SU-DHL-6 (cell line): ENCODE measurements at regions not wholly inside any gene's neighbourhood (a gene's known extent, or its start where the extent isn't known, plus 50 kb on each side); places are given as distances from the start of the nearest gene placed in this dataset.

ENCODE experiments used
- H2AFZ ChIP-seq: fragments of 200-600 bp; sonication (generic); 2 replicates; pipeline ENCODE4 v1.6.1; 2014; ENCODE audit warnings: low read depth, mild to moderate bottlenecking, moderate library complexity, mixed read lengths, antibody characterized with exemption, low read length; ENCODE audit not compliant: severe bottlenecking
- H3F3A ChIP-seq: fragments of 200-600 bp; shearing (Covaris generic); 2 replicates; pipeline ENCODE4 v1.6.0; 2016; ENCODE audit warnings: antibody characterized with exemption, mild to moderate bottlenecking; ENCODE audit not compliant: insufficient read depth
- H3K27ac ChIP-seq: fragments of 200-600 bp; sonication (generic); 2 replicates; pipeline ENCODE4 v1.5.1; 2016; ENCODE audit warnings: low read depth, mild to moderate bottlenecking, low read length, moderate library complexity, mixed read lengths
- H3K27me3 ChIP-seq: fragments of 200-600 bp; sonication (generic), shearing (Covaris generic); 2 replicates; pipeline ENCODE4 v1.6.0; 2014; ENCODE audit warnings: mild to moderate bottlenecking, low read length
- H3K36me3 ChIP-seq: fragments of 200-600 bp; sonication (generic); 2 replicates; pipeline ENCODE4 v1.6.1; 2014; ENCODE audit warnings: mild to moderate bottlenecking, low read length, mixed read lengths
- H3K4me2 ChIP-seq: fragments of 300-600, 200-600 bp; shearing (Covaris generic), sonication (generic); 2 replicates; pipeline ENCODE4 v1.6.0; 2014; ENCODE audit warnings: low read length, low read depth, mild to moderate bottlenecking; ENCODE audit not compliant: poor library complexity, severe bottlenecking
- H3K4me3 ChIP-seq: fragments of 200-600 bp; sonication (generic); 2 replicates; pipeline ENCODE4 v1.5.1; 2014; ENCODE audit warnings: antibody characterized with exemption, low read length, mild to moderate bottlenecking, mixed read lengths; ENCODE audit not compliant: insufficient read depth, poor library complexity, severe bottlenecking
- H3K79me2 ChIP-seq: fragments of 200-600 bp; sonication (generic); 2 replicates; pipeline ENCODE4 v1.6.1; 2014; ENCODE audit warnings: mild to moderate bottlenecking, low read length, moderate library complexity; ENCODE audit not compliant: insufficient read depth
- H3K9ac ChIP-seq: fragments of 200-600 bp; sonication (generic); 2 replicates; pipeline ENCODE4 v1.7.0; 2014; ENCODE audit warnings: mild to moderate bottlenecking, low read length
- H3K9me2 ChIP-seq: fragments of 200-600 bp; sonication (generic); replicated peaks from 2 replicates; pipeline ENCODE4 v1.6.1; 2014; ENCODE audit warnings: low read length; ENCODE audit not compliant: insufficient read depth
- H3K9me3 ChIP-seq: fragments of 200-600 bp; sonication (generic); 2 replicates; pipeline ENCODE4 v1.6.1; 2014; ENCODE audit warnings: low read length, mixed read lengths; ENCODE audit not compliant: insufficient read depth
- H4K20me1 ChIP-seq: fragments of 200-600 bp; sonication (generic); 2 replicates; pipeline ENCODE4 v1.6.1; 2014; ENCODE audit warnings: low read depth, mild to moderate bottlenecking, antibody characterized with exemption, low read length, moderate library complexity, mixed read lengths
- CTCF ChIP-seq: fragments of 200-600 bp; sonication (generic); IDR thresholded peaks from one replicate; pipeline ENCODE4 v1.5.1; 2017; ENCODE audit warnings: antibody characterized with exemption, mild to moderate bottlenecking, low read length, moderate library complexity; ENCODE audit not compliant: insufficient read depth, poor library complexity, severe bottlenecking
- EZH2phosphoT487 ChIP-seq: fragments of 200-600 bp; sonication (generic), shearing (Covaris generic); conservative IDR thresholded peaks from 2 replicates; pipeline ENCODE4 v1.6.1; 2018; ENCODE audit warnings: mild to moderate bottlenecking, antibody characterized with exemption, low read length, moderate library complexity, mixed read lengths

- H3K79me2 ChIP-seq, result no peaks in the 10 kb centered on the region
- 0 out of 2 replicates have a peak, but pooled peaks cover 4% of the 10 kb centered on the region for H4K20me1 ChIP-seq
- no peaks in the 10 kb centered on the region for H3F3A ChIP-seq
- no peaks in the 10 kb centered on the region for H3K27me3 ChIP-seq
- no peak for TF ChIP-seq EZH2phosphoT487
- TF ChIP-seq CTCF, result no peak
- no peak overlapping the region for H2AFZ ChIP-seq
- no peak overlapping the region for H3K4me2 ChIP-seq
- no peaks in the 10 kb centered on the region for H3K9me3 ChIP-seq
- H3K4me3 ChIP-seq, result no peak overlapping the region
- no peak overlapping the region for H3K27ac ChIP-seq
- H3K36me3 ChIP-seq, result no peaks in the 10 kb centered on the region
- no peaks in the 10 kb centered on the region for H3K9me2 ChIP-seq
- no peak overlapping the region for H3K9ac ChIP-seq
Measured at GRCh38 chr6:115770851-115771250, 289.8 kb downstream of the FRK start.

GRCh38 chr6:115768500-115768899 lies 292.2 kb downstream of the FRK start:
- Histone ChIP-seq H3K9ac (no peak overlapping the region), H3K9me3 (no peaks in the 10 kb centered on the region), H3K9me2 (no peaks in the 10 kb centered on the region), H3K36me3 (no peaks in the 10 kb centered on the region), H3F3A (no peaks in the 10 kb centered on the region), H3K4me3 (no peak overlapping the region), H3K4me2 (no peak overlapping the region), H2AFZ (no peak overlapping the region), H3K27ac (no peak overlapping the region), H4K20me1 (no peaks in the 10 kb centered on the region), H3K79me2 (no peaks in the 10 kb centered on the region), H3K27me3 (no peaks in the 10 kb centered on the region)
- TF ChIP-seq EZH2phosphoT487 (no peak), CTCF (no peak)

- Histone ChIP-seq H3K27ac (no peak overlapping the region), H3K27me3 (no peaks in the 10 kb centered on the region), H3K9me3 (no peaks in the 10 kb centered on the region), H3K36me3 (no peaks in the 10 kb centered on the region), H3K79me2 (no peaks in the 10 kb centered on the region), H3F3A (no peaks in the 10 kb centered on the region), H3K9me2 (no peaks in the 10 kb centered on the region), H3K4me3 (no peak overlapping the region), H2AFZ (no peak overlapping the region), H3K4me2 (no peak overlapping the region), H4K20me1 (no peaks in the 10 kb centered on the region), H3K9ac (no peak overlapping the region)
- no peak for TF ChIP-seq EZH2phosphoT487
- TF ChIP-seq CTCF, result no peak
Measured at GRCh38 chr6:115767931-115768330, 292.8 kb downstream of the FRK start.
